NCI-H2029 treated with DMSO at 0.1 percent for 48 hours (cell line): ENCODE measurements at regions not wholly inside any gene's neighbourhood (a gene's known extent, or its start where the extent isn't known, plus 50 kb on each side); places are given as distances from the start of the nearest gene placed in this dataset.

Source experiments
- DNase-seq: peaks from one replicate; lab custom pipeline; 2025; lab: John Stamatoyannopoulos, UW

DNA sequence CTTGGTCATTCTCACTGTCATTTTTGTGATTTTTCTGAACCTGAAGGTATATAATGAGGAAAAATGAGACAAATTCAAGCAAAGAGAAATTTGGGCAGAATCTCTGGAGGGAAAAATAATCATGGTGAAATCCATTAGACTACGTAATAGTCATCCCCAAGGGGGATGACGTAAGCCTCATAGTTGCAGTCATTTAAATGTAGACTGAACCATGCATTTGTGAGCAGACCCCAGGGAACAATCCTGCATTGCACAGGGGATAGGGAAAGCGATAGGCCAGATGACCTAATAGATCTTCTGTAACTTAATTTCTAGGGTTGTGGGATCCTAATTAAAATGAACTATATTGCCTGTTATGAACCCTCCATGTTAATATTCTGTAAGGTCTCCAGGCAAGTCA is 167.4 kb upstream of the C1orf21 start:
- DNase-seq: no peak

DNA sequence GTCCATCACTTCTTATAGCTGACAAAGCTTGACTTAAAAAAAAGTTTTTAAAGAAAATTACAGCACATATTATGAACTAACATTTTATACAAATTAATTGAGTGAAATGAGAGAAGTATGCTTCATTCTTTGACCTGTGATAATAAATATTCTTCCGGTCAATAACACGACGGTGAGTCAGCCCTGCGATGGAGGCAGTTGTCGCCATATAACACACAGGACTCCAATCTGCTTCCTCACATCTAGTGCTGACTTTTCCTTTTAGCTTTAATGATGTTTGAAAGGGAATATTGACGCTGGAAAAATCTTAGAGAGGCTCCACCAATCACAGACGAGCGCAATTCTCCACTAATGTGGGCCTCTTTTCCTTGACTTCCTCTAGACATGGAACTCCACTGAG is 166.9 kb upstream of the C1orf21 start:
- DNase-seq: no peak

DNA sequence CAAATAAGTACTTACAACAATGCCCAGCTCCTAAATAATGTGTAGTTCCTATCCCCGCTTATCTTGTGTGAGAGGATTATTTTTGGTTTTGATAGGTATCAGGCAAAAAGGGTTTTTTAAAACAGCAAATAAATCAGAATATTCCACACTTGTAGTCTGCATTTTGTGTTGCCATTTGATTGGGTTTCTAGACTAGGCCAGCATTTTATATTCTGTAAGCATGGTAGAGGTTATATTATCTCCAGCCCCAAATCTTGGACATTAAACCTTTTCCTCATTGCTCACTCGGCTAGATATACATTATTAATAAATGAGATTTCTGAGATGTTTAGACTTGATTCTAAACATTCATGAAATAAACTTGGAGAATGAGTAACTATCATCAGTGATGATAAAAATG is 165.7 kb upstream of the C1orf21 start:
- DNase-seq: no peak

DNA sequence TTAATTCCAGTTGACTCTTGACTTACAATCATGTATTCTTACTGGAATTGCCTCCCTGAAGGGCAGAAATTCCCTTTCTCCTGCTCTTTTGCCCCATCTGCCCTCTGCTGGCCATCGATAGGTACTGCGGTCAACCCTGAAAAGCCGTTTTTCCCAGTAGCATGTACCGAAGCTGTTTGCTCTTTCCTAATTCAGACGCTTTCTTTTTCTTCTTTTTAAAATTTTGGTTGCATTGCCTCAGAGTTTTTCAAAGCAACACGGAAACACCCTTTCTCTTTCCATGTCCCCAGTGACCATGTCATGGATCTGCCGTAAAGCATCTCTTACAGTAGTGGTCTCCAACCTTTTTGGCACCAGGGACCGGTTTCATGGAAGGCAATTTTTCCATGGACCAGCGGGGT is 164.2 kb upstream of the C1orf21 start:
- DNase-seq: peak; percentile 18

DNA sequence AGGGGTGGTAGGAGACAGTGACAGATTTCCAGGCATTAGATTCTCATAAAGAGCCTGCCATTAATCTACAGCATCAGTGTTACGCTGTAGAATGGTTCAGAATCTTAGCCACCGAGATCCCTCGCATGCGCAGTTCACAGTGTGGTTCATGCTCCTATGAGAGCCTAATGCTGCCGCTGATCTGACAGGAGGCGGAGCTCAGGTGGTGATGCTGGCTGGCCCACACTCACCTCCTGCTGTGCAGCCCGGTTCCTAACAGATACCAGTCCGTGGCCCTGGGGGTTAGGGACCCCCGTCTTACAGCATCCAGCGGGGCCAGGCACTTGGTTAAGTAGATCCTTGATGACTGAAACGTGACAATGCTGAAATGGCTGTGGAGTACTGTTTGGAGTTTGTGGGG is 163.6 kb upstream of the C1orf21 start:
- no peak for DNase-seq

DNA sequence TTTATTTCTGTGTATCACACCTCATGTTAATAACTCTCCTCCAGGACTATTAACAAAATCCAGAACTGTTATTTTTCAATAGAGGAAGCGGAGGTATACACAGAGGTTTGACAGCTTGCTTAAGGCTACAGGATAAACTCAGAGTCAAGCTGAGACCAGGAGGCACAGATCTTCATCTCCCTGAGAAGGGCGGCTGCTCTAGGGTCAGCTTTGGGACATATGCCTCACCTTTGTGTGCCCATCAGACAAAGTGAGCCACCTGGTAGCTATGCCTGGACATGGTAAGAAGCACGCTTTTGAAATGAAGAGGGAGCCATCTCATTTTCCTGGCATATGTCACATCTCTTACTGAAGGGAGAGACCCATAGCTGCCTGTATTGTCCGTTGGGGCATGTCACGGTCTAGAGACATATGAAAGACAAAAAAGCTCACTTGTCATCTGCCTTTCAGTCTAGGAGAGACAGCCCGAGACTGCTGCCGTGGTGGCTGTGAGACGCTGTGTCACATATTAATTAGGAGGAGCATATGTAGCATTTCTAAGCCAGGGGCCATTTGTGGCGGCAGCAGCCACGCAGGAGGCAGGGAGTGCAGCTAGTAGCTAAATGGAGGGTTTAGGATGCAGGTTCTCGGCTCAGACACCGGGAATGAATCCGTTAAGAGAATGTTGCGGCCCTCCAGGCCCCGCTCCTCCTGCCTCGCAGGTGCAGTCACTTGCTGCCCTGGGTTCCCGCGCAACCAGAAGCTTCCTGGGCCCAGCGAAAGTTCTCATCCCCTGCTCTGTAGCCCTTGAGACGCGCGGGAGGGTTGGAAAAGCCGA is 161.3 kb upstream of the C1orf21 start:
- no peak for DNase-seq

DNA sequence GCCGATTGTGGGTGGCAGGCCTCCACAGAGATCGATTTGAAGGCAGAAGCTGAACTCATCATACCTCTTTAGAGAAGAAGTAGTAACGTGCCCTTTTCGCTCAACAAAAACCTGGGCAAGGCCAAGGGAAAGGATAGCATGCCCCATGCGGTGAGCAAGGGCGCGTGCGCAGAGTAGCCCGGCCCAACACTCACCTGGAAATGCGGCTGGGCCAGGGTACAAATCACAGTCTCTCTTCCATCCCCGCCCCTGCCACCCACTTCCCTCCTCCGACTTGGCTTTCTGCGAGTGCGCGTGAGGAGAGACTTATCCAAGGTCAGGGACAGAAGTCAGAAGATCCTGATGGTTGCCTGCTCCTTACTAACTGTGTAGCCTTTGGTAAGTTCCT is 160.7 kb upstream of the C1orf21 start:
- no peak for DNase-seq

DNA sequence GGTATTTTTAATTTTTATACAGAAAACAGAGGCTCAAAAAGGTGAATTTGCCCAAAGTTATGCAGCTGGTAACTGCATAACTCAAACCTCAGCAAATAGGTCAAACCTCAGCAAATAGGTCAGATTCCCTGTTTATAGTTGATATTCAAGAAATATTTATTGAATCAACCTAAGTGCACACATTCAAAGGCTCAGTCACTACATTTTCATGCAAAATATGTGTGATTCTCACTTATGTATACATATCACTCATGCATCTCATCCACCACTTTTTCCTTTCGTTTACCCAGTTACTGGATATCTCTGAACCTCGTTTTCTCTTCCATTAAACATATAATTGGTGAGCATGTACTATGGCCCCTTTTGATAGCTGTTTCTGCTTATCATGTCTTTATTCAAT is 158.3 kb upstream of the C1orf21 start:
- no peak for DNase-seq

DNA sequence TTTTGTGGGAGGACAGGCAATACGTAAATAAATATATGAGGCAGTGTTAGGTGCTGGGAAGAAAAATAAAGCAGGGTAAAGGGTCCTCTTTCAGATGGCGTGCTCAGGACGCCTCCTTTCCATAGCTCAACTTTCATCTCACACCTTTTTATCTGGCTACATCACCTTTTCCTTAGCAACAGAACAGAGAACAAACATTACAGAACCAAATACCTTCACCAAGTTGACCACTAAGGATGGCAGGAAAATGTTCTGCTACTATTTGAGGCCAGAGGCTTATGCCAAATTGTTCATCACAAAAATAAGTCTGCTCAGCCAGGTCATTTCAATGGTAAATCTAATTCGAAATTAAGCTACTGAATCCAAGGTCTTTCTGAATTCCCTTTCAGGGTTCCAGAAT is 149.2 kb upstream of the C1orf21 start:
- no peak for DNase-seq

DNA sequence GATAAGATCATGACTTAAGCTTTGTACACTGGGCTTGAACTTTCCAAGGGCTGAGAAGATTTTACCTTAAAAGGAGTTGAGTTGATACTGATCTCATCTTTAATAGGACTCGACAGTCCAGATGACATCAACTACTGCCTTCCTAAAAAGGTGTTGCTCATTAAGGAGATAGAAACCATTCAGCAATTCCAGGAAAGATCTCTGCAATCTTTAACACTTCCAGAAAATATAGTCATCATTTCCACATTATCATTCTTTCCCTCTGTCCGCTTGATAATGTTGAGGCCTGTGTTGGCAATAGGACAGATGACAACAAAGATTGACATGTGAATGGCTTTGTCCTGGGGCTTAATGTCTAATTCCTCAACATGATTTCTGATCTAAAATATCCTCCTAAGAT is 145.4 kb upstream of the C1orf21 start:
- DNase-seq: no peak

DNA sequence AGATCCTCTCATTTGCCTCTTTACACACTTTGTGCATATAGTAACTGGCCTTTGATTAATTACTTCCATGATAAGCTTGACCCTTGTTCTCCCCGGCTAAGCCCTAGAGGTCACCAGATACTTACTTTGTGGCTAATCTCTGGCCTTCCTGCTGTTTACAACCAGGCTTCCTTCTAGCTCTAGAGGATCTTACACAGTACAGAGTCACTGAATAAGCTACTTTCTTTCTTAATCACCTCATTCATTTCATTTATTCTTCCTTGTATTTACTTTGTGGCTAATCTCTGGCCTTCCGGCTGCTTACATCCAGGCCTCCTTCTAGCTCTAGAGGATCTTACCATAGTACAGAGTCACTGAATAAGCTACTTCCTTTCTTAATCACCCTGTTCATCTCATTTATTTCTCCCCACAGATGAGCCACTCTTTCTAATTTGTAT is 144.3 kb upstream of the C1orf21 start:
- no peak for DNase-seq

DNA sequence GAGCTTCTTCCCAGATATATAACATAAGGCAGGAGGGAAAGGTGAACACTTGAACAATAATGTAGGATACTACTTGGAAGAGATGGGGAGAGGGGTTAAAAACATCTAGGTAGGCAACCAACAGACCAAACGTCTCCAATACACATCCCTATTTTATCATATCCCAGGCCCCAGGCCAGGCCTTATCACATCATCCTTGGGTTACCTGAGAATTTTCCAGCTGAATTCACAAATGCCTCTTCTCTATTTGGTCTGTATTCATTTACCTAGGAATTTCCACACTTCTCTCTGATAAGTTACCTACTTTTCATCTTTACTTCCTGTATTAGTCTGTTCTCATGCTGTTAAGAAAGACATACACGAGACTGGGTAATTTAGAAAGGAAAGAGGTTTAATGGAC is 141.9 kb upstream of the C1orf21 start:
- no peak for DNase-seq

DNA sequence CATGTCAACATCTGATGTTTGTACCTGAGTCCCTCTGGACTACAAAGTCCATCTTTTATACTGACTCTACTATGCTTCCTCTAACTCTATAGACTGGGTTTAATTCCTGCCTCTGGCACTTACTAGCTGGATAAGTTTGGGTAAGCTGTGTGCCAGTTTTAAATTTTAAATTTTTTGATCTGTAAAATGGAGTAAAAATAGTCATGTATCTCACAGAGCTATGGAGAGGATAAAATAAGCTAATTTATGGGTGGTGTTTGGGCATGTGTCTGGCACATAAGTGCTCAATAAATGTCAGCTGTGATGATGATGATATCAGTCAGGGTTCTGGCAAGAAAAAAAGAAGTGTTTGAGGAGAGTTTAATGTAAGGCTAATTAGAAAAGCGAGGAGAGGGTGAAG is 139.2 kb upstream of the C1orf21 start:
- no peak for DNase-seq

DNA sequence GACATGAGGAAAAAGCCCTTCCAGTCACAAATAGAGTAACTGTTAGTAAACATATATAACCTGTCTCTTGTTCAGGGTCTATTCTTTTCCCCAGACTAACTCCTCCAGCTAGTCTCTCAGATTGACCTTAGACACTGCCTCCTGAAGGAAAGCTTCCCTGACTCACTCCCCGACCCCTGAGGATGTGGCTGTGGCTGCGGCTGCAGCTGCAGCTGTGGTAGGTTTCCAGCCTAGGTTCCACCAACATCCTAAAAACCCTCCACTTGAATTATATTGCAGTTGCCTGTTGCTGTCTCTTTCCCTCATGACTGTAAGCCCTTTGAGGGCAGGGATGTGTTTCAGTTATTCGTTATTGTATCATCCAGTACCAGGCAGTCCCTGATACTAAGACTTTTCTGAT is 132.9 kb upstream of the C1orf21 start:
- DNase-seq: no peak

DNA sequence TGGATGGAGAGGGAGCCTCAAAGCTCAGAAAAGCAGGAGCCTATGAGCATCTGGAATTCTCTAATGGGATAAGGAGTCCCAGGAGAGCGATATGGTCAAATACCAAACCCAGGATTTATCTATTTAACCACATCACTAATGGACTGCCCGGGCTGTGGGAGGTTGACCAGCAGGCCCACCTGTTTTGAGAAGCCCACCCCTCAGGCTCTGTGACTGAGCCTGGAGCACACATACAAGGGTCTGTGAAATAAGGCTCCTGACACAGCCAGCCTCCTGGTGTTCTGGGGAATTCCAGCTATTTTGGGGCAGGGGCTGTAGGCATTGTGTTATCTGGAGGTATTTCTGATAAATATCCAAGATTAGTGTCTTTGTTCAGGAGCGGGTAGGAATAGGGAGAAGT is 132.0 kb upstream of the C1orf21 start:
- DNase-seq: no peak

DNA sequence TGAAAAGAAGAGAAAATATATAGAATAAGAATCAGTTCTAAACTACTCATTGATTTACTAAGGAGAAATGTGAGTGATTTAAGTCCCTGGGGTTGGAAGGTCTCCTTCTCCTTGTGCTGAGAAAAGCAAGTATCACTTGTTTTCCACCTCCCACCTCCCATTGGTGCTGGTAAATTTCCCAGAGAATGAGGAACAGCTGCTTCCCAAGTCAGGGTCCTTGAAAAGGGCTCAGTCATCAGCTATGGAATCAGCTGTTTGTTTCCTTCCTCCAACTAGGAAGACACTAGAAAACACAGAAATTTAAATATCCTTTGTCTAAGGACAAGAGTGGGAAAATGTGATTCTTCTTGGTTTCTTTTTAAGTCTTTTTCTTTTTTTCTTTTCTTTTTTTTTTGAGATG is 131.3 kb upstream of the C1orf21 start:
- no peak for DNase-seq

DNA sequence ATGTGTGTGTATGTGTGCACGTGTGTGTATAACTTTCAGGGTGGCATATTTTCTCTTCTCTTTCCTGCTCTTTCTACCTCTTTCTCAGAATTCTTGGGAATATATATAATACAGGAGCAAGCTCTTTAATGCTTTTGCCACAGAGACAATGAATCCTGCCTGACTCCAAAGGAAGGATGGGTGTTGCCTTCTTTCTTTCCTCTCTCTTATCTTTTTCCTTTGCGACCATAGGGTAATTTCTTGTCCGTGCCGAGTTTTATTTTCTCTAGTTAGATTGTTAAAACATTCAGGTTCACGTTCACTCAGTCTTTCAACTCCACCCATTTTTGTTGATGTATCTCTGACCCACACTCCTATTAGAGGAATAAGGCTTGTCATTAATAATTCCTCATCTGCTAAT is 129.0 kb upstream of the C1orf21 start:
- DNase-seq: no peak

DNA sequence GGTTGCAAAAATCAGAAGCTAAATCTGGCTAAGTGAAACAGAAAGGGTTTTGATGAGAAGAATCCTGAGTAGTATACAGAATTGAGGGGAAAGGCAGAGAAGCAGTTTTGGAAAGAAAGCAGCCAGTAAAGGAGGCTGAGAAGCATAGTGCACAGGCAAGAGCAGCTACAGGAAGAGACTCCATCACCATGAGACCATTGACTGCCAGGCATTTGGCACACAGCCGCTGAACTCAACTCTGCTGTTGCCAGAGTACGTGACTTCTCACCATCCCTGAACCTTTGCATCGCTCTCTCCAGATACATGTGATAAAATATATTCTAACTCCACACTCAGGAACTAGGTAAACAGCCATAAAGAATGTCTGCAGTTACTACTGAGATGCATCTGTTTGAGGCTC is 128.3 kb upstream of the C1orf21 start:
- DNase-seq: no peak

DNA sequence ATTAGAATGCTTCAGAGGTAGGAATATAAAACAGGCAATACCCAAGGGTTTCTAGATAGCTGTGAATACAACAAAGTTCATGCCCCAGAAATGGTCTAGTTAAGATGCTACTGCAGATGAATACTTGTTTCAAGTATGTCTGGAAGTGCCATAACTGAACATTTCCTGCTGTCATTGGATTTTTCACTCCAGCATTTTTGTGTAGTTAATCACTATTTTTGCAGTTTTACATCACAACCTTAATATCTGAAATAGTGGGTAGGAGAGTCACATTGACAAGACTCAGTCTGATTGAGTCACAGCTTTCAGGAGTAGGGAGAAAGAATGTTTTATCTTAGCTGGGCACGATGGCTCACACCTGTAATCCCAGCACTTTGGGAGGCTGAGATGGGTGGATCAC is 126.4 kb upstream of the C1orf21 start:
- DNase-seq: no peak

DNA sequence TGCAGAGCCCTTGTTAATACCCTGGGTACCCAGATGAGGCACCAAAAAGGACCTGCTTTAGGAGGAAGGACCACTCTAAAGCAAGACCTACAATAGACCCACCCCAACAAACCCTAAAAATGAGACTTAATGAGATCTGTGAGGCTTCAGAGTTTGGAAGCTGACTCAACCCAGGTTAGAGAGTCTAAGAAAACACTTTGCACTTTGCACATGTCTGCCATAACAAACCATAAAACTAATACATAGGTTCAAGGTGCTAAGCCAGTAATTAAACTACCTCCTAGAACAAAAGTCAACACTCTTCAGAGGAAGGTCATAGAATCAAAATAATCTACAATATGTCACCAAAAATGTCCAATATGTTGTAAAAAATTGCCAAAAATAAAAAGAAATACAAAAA is 124.7 kb upstream of the C1orf21 start:
- no peak for DNase-seq

DNA sequence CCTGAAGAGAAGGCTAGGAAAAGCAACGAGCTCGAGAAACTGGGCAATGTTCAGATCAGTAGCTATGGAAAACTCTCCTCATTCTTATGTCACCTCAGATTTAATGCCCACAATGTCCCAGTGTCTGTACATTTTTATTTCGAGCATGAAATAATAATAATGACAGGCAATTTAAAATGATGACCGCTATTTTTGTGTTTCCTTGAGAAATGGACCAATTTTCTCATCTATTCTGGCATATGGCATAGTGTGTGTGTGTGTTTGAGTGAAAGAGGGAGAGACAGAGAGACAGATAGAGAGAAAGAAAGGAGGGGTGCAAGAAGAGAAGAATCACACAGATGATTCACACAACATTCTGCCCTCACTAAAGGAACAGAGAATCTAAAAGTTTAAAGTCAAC is 119.1 kb upstream of the C1orf21 start:
- no peak for DNase-seq

DNA sequence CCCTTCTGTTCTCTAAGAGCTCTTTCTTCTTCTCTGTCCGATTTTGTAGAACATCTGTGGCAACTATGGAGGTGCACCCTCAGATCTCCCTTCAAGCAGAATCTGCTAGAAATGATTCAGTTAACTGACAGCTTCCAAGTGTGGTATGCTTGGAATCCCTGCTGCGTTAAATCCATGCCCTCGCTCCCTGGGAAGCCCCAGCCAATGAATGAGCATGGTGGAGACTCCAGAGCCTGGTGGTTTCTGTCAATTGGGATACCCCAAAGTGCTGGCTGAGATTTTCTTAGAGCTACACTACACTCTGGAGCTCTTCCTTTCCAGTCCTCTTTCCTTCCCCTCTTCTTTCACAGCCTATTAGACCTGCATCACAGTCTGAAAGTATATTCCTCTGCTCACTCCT is 116.3 kb upstream of the C1orf21 start:
- no peak for DNase-seq

DNA sequence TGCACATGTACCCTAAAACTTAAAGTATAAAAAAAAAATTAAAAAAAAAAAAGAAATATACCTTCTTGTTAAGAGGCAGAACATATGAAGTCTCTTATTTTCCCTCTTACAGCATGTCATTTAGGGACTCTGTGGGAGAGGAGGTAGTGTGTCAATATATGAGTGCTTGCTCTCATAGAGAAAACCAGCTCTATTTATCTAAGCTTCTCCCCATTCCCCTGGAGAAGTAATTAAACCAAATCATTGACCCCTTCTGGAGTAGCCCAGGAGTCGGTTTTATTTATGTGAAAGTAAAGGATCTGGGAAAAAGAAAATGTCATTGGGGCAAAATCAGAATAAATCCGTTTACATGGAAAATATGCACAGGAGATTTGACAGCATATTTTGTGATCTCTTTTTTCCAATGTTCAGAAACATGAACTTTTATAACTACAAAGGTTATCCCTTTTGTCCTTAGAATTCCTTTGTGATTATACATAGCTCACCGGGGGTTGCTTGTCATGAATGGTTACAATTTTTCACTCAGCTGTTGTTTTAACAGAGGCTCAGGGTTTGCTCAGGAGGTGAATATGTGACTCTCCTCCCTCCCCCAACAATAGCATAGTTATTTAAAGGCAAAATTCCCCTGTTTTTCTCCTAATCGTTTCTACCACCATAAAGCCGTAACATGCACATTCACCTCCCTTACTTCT is 114.5 kb upstream of the C1orf21 start:
- DNase-seq: no peak

DNA sequence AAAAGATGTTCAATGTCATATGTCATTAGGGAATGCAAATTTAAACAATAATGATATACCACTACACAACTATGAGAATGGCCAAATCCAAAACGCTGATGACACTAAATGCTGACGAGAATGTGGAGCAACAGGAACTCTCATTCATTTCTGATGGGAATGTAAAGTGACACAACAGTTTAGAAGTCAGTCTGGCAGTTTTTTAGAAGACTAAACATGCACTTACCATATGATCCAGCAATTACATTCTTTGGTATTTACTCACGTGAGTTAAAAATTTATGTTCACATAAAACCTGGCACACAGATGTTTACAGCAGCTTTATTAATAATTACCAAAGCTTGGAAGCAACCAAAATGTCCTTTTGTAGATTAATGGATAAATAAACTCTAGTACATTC is 110.4 kb upstream of the C1orf21 start:
- DNase-seq: no peak
